AG09309 (cell line): ENCODE measurements at regions not wholly inside any gene's neighbourhood (a gene's known extent, or its start where the extent isn't known, plus 50 kb on each side); places are given as distances from the start of the nearest gene placed in this dataset.

Experiments used
- DNase-seq: peaks from one replicate; pipeline ENCODE4 v3.0.0-alpha.2; 2010; ENCODE audit warnings: low read depth
- H3K4me3 ChIP-seq: 2 replicates; pipeline ENCODE4 v1.5.1; 2011; ENCODE audit warnings: mild to moderate bottlenecking, low read depth, low read length, moderate library complexity; ENCODE audit not compliant: control insufficient read depth
- TF ChIP-seq, protein P1 (sequence below): IDR thresholded peaks from 2 replicates; pipeline ENCODE4 v1.5.1; 2011; ENCODE audit warnings: mild to moderate bottlenecking, low read depth, low read length, inconsistent platforms; ENCODE audit not compliant: insufficient read depth, control insufficient read depth; ENCODE audit errors: missing control alignments

DNA sequence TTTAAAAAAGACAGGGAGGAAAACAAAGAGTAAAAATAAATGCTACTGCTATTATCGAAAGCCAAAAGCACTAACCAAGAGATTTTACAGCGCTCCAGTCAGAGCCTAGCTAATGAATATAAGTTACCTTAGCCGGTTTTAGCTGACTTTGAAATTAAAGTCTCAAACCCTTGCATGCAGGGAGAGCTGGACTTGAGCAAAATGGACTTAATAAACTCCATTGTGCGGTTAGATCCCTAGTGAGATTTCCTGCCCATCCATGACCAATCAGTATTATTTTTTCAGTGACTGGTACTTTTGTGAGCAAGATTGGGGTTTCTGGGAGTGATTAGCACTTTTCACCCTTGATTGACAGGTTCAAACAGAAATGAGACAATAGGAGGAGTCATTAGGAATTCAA lies 333.4 kb upstream of the ADGRL2 start:
- H3K4me3 ChIP-seq = no peak overlapping the region
- TF ChIP-seq, protein P1, sequence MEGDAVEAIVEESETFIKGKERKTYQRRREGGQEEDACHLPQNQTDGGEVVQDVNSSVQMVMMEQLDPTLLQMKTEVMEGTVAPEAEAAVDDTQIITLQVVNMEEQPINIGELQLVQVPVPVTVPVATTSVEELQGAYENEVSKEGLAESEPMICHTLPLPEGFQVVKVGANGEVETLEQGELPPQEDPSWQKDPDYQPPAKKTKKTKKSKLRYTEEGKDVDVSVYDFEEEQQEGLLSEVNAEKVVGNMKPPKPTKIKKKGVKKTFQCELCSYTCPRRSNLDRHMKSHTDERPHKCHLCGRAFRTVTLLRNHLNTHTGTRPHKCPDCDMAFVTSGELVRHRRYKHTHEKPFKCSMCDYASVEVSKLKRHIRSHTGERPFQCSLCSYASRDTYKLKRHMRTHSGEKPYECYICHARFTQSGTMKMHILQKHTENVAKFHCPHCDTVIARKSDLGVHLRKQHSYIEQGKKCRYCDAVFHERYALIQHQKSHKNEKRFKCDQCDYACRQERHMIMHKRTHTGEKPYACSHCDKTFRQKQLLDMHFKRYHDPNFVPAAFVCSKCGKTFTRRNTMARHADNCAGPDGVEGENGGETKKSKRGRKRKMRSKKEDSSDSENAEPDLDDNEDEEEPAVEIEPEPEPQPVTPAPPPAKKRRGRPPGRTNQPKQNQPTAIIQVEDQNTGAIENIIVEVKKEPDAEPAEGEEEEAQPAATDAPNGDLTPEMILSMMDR = no peak
- DNase-seq = no peak

DNA sequence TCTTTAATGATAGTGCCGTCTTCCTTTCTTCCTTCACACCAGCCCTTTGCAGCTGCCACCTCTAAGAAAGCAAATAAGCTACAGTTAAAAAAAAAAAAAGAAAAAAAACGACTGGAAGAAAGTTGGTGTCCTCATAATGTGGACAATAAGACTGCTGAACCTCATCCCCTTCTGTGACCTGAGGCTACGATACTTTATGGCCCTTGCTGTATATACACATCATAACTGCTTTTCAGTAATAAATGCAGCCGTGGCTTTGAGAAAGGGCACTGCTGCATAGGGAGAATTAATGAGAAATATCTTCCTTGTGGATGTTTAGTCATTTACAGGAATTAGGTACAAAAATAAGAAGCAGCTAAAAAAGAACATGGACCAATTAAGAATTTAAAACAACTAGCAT lies 333.8 kb upstream of the ADGRL2 start:
- no peak overlapping the region for H3K4me3 ChIP-seq
- no peak for DNase-seq
- TF ChIP-seq, protein P1 = no peak

DNA sequence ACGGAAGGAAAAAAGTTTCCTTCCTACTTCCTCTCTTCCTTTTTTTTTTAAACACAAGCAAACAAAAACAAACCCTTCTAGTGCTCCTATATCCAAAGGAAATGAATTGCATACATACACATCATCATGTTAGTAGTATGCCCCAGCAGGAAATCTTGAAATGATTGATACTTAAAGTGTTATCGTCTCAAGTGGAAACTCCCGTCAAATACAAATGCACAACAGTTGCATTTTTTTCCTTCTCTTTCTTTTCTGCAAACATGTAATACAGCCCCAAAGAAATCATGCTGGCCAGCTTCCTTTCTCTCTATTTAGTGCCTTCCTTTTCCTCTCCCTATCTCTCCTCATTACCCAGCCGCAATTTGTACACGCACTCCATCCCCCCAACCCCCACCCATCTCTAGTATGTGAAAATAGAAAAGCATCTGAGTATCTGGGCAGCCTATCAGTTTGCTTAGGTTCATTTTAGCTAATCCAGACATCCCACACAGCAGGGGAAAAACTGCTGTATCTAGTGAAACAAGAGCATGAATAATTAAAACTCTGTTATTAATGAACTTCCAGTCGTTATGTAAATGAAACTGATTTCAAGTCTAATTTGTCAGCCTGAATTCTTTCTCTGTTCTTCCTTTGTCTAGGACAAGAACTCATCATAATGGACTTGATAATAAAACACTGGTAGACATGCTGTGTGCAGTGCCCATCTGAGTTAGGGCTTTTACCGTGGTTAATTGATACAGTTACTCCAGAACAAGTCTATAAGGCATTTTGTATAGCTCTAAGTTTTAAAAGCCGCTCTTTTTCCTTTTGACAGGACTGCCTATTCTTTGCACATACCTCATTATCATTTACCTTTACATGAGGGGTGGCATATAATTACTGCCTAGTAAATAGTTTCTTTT lies 336.5 kb upstream of the ADGRL2 start:
- no peak overlapping the region for H3K4me3 ChIP-seq

DNA sequence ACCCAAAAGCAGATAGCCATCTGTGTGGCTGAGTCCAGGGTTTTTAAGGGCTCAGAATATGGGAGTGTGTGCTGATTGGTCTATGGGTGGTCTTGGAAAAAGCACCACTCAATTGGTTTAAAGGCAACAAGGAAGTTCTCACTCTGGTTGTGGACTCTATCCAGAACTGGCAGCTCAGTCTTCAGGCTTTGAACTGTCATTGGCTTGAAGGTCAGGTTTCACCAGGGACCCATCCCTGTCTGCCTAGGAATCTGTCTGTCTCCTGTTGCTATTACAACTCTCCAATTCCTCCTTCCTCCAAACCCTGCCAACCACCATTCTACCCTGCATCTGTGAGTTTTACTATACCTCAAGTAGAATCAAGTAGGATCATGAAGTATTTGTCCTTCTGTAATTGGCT lies 341.7 kb upstream of the ADGRL2 start:
- H3K4me3 ChIP-seq = no peak overlapping the region
- TF ChIP-seq, protein P1 = no peak
- DNase-seq = no peak

More for the DNA sequence above, 336.5 kb upstream of the ADGRL2 start:
- TF ChIP-seq, protein P1 = no peak
- no peak for DNase-seq

DNA sequence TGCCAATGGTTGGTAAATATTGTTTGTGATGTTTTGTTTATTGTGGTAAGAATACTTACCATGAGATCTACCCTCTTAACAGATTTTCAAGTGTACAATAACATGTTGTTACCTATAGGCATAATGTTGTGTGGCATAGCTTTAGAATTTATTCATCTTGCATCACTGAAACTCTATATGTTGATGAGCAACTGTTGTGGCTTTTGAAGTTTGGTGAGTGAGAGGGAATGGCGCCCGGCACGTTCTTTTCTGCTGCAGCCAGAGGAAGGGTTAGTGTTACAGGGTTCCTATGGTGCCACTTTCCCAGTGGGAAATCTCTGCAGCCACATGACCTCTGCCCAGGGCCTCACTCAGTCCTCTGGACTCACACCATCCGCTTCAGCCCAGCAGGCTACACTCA lies 342.5 kb upstream of the ADGRL2 start:
- no peak overlapping the region for H3K4me3 ChIP-seq
- DNase-seq = no peak
- TF ChIP-seq, protein P1 = no peak

DNA sequence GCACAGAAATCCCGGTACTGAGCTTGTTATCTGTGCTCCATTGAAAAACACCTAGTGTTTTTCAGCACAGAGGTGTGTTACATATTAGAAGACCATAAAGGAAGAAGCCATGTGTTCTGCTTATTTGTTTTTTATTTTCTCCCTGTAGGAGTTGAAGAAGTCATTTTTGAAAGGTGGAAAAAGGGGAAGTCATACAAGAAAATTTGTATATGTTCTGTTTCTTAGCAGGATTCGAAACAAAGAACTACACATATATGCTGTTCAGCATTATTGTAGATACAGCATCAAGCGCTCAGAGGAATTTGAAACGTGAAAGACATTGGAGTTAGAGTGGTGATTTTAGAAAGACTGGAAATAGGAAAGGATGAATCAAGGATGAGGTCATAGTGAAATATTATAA lies 345.3 kb upstream of the ADGRL2 start:
- no peak overlapping the region for H3K4me3 ChIP-seq
- DNase-seq = no peak
- TF ChIP-seq, protein P1 = no peak

DNA sequence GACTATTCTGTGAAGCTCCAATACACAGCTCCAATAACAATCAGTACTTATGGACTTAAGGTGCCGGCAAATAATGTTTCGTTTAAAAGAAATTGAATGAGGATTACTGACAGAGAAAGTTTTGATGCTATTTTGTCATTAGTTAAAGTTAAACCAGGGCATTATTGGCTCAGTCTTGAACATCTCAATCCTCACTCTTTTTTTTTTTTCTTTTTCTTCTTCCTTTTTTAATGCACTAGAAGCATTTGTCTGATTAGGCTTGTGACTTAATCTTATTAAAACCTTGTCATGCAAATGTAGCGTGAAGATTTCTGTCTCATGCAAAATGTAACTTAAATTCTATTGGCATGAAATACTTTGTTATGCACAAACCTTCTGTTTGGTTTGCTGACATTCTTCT lies 346.8 kb upstream of the ADGRL2 start:
- no peak for DNase-seq
- H3K4me3 ChIP-seq = no peak overlapping the region
- TF ChIP-seq, protein P1 = no peak
